LoVo (cell line): ENCODE measurements at regions not wholly inside any gene's neighbourhood (a gene's known extent, or its start where the extent isn't known, plus 50 kb on each side); places are given as distances from the start of the nearest gene placed in this dataset.
"Not testable (repeated sequence)": the region's sequence is repeated elsewhere in the genome, so short reads cannot be mapped to it uniquely, and the experiment has no call there.

ENCODE experiments used
- DNase-seq: peaks from one replicate; pipeline ENCODE4 v3.0.0-alpha.2; 2016; ENCODE audit warnings: low spot score

- not testable (repeated sequence) for DNase-seq
Measured at GRCh38 chr1:120465900-120466299, 51.1 kb downstream of the NBPF8 start.

DNA sequence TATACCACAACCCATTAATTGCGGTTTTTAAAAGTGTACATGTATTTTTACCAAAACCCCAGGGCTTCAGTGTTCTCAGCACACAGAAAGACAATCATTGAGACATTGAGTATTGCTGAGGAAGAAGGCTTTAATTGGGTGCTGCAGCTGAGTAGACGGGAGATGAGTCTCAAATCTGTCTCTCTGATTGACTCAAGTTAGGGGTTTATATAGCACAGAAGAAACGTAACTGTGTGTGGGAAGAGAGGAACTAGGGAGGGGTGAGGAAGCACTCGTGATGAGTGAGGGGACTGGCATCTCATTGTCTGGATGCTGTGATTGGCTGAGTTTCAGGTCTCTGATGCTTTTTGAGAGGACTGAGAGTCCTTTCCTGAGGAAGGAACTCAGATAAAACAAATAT, 62.8 kb downstream of the NBPF8 start:
- DNase-seq, result not testable (repeated sequence)

- not testable (repeated sequence) for DNase-seq
Measured at GRCh38 chr1:120478400-120478799, 63.6 kb downstream of the NBPF8 start.

GRCh38 chr1:120487542-120487941, 72.7 kb downstream of the NBPF8 start:
- DNase-seq, result not testable (repeated sequence)

DNA sequence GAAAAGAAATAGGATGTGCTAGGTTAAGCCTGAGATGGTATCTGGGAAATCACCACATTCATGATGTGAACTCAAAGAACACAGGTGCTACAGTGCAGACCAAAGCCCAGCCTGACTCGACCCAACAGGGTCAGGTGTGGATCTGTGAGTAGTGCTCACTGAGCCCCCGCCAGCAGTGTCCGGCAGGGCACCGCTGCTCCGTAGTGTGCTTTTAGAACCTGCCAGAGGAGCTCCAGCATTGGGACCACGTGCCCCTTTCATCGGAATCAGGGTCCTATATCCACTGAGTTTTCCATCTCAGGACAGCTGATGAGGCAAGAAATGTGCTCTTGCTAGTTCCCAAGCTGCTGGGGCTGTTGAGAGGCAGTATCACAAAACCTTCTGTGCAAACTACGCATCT, 74.4 kb downstream of the NBPF8 start:
- not testable (repeated sequence) for DNase-seq

GRCh38 chr1:120497145-120497544, 82.3 kb downstream of the NBPF8 start:
- not testable (repeated sequence) for DNase-seq

GRCh38 chr1:120503284-120503683, 88.4 kb downstream of the NBPF8 start:
- not testable (repeated sequence) for DNase-seq

DNA sequence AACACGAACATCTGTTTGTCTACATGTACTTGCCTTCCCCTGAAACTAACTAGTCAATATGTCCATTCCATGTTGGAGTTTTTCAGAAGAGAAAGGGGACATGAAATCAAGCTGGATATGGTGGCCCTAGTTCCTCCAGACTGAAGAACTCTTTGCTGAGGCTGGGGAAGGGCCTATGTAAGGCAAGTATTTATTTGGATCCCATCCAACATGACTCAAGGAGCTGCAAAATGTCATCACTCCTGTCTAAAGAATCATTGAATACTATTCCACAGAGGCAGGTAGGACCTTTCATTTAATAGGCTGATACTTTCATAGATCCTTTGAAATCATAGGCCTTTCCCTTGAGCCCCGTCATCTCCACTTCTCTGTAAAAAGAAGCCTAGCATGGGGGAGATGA, 91.5 kb downstream of the NBPF8 start:
- not testable (repeated sequence) for DNase-seq

DNA sequence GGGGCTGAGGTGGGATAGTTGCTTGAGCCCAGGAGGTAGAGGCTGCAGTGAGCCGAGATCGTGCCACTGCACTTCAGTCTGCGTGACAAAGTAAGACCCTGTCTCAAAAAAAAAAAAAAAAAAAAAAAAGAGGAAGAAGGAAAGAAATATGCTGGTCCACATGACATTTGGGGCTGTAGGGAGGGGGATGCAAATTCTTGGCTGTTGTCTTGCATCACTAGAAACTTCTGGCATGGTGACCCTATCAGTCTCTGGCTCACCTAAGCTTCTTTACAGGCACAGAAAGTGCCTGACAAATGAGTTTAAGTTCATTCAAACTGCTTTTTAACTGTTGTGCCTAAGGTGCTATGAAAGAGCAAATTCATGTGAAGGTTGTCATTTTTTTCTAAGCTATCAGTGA, 93.5 kb downstream of the NBPF8 start:
- not testable (repeated sequence) for DNase-seq

- not testable (repeated sequence) for DNase-seq
Measured at GRCh38 chr1:120509258-120509657, 94.4 kb downstream of the NBPF8 start.

- not testable (repeated sequence) for DNase-seq
Measured at GRCh38 chr1:120513099-120513498, 98.3 kb downstream of the NBPF8 start.

DNA sequence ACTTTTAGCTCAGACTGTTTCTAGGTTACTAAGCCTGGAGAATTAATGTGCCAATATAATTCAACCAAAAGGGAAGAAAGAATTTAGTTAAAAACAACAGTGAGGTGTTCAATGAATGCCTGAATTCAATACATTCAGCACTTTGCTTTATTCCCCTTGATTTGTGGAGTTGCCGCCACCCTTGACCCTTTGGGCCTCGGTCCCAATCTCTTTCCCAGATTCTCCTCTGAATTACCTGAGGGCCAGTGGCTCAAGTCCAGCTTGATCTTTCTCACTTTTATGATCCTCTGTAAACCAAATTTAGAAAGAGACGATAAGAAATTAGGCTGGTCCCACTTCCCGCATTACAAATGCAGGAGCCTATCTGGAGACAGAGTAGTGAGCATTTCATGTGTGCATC, 98.7 kb downstream of the NBPF8 start:
- DNase-seq, result not testable (repeated sequence)

- DNase-seq, result not testable (repeated sequence)
Measured at GRCh38 chr1:120519196-120519595, 104.4 kb downstream of the NBPF8 start.

DNA sequence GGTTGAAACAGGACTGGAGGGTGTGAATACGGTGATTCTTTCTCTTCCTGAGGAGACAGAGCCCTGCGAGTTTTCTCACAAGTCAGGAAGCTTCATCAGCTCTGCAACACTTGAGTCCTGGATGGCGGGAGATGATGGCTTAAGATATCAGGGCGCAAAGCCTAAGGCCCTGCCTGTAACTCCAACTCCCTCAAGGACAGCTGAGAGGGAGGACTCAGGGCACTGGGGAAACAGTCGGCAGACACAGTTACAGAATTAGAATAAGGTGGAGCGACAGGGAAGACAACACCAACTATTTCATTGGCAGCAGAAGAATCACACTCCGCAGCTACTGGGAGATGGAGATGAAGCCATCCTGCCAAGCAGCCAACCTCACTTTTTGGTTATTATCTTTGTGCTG, 109.6 kb downstream of the NBPF8 start:
- DNase-seq, result not testable (repeated sequence)

DNA sequence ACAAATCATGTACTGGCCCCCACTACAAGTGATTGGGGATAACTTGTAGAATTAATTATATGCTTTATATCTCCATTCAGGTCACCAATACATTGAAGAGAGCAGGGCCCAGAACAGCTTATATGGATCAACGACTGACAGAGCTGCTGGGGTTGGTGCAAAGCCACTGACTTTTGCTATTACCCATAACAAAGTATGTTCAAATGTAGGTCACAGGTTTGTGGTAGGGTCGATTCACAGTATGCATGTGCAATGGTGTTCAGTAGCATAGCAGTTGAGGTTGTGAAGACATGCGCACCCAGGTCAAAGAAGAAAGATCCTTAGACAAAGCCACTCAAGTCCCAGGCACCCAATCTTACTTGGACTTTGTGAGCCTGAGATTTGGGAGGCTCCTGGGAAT, 110.6 kb downstream of the NBPF8 start:
- not testable (repeated sequence) for DNase-seq

DNA sequence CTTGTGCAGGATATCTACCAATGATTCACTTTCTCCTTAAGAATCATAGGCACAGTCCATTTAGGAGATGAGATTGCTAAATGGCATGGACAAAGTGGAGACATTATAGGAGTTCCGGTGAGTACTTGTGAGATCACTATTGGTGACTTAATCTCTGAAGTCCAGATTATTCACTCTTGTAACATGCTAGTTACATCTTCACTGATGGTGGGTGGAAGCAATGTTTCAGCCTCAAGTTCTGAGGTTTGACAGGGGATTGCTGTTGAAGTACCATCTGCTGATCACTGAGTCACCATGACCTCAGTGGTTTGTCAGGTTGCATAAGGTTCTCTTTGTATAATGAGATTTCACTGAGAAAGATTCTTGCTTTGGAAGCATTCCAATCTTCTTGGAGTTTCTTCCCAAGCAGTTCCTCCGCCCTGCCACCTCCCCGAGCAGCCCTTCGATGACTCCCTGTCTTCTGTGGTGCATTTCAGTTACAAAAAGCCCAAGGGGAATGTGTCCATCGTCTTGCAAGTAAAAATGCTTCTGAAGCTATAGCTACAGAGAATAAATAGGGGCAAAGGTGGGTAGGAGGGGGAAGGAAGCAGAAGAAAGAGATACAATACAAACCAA, 114.7 kb downstream of the NBPF8 start:
- DNase-seq, result not testable (repeated sequence)

- DNase-seq, result not testable (repeated sequence)
Measured at GRCh38 chr1:120531455-120531854, 116.6 kb downstream of the NBPF8 start.

GRCh38 chr1:120534361-120535047, 119.7 kb downstream of the NBPF8 start:
- not testable (repeated sequence) for DNase-seq

DNA sequence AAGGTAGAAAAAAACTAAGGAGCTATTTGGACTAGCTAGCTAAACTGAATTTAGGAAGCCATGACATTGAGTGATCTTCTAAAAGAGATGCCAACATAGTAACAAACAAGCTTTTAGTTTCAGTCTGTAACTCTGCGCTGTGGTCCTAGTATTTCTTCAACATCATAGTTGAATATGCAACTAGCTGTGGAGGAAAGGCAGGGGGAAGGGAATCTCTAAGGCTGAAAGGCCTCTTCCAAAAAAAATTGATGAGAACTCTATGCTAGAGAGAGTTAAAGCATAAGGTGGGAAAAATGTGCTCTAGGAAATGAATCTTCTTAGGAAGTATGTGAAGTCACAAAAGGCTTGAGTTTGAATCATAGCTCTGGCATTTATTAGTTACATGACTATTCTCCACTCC, 120.2 kb downstream of the NBPF8 start:
- not testable (repeated sequence) for DNase-seq

- not testable (repeated sequence) for DNase-seq
Measured at GRCh38 chr1:120541394-120541793, 126.6 kb downstream of the NBPF8 start.

DNA sequence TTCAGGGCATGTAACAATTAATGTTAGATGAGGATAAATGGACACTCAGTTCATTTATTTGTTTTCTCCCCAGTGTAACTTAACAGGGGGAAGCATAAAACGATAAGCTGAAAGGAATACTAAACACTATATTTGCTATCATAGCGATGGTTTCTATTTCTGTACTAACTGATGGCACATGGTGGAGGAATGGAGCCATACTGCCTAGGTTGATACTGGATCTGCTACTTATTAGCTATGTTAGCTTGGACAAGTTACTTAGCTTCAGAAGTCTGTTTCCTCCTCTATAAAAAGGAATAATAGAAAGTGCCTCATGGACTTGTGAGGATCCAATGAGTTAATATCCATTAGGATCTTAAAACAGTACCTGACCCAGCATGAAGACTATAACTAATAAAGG, 127.5 kb downstream of the NBPF8 start:
- not testable (repeated sequence) for DNase-seq

DNA sequence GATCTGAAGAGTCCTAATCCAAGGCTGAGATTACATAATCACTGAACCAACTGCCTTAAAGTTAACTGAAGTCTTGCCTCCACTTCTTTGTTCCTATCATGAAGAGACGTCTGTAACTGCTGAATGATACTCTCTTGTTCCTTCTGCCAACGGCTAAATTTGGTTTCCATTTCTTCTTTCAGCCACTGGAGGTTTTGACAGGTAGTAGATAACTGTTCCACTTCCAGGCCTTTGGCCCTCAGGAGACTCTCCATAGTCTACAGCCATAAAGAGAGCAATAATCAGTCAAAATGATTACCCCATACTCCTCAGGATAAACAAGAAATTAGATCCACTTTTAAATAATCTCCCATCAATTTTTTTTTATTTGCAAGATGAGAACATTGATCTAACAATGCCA, 128.1 kb downstream of the NBPF8 start:
- DNase-seq, result not testable (repeated sequence)

DNA sequence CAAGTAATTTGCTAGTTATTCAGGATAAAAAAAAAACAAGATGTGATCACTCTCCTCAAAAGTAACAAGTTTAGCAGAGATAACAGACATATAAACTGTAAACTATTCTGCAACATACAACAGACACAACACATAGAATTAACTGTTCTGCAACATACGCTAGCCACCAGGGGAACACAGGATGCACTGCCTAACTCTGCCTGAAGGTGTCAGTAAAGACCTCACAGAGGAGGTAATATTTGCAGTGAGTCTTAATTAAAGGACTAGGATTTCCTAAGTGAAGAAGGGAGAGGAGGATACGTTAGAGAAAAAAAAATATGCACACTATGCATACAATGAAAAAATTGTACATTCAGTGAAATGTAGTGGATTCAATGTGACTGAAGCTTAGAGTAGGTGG, 129.6 kb downstream of the NBPF8 start:
- not testable (repeated sequence) for DNase-seq

GRCh38 chr1:120550335-120550734, 135.5 kb downstream of the NBPF8 start:
- DNase-seq, result not testable (repeated sequence)
